ENCODE measurements at regions not wholly inside any gene's neighbourhood (a gene's known extent, or its start where the extent isn't known, plus 50 kb on each side); places are given as distances from the start of the nearest gene placed in this dataset.

GRCh38 chr13:76797361-76797760 is 88.8 kb downstream of the KCTD12 start:
- H3K27ac Mint-ChIP-seq, result no peak overlapping the region
- no peaks in the 10 kb centered on the region for H3K36me3 Mint-ChIP-seq (ENCODE audit: low read depth)
- TF ChIP-seq CTCF (IDR thresholded peaks at IDR 0.05), result no peak
- DNase-seq (no peak), ATAC-seq (no peak)
- ChIA-PET CTCF (no interaction called here), POLR2A (no interaction called here)
- intact Hi-C loops (cut with micrococcal nuclease), result no loop called here
- H3K27me3 Mint-ChIP-seq, result no peaks in the 10 kb centered on the region
- H3K4me3 Mint-ChIP-seq, result no peak overlapping the region
- no peaks in the 10 kb centered on the region for H3K9me3 Mint-ChIP-seq
- no peaks in the 10 kb centered on the region for H3K4me1 Mint-ChIP-seq (ENCODE audit: low read depth)

GRCh38 chr13:76796851-76797250 is 89.4 kb downstream of the KCTD12 start:
- Mint-ChIP-seq H3K36me3 (ENCODE audit: low read depth) (no peaks in the 10 kb centered on the region), H3K4me1 (ENCODE audit: low read depth) (no peaks in the 10 kb centered on the region), H3K9me3 (no peaks in the 10 kb centered on the region), H3K27ac (no peak overlapping the region), H3K27me3 (no peaks in the 10 kb centered on the region), H3K4me3 (no peak overlapping the region)
- intact Hi-C loops (cut with micrococcal nuclease), result no loop called here
- TF ChIP-seq CTCF (IDR thresholded peaks at IDR 0.05), result no peak
- ChIA-PET CTCF (interaction anchor here (0.6 kb wide), 1 partner anchor 69 kb away, joined by 3 read pairs; no protein-coding TSS in a partner anchor), POLR2A (no interaction called here)
- ATAC-seq, result no peak
- DNase-seq, result no peak

- H3K4me3 Mint-ChIP-seq, result no peak overlapping the region
- intact Hi-C loops (cut with micrococcal nuclease), result no loop called here
- no peak for TF ChIP-seq CTCF (IDR thresholded peaks at IDR 0.05)
- ChIA-PET CTCF (interaction anchor here (0.6 to 1.2 kb wide), 3 partner anchors 68 to 108 kb away, joined by 3 read pairs; partner anchors contain the start of gene KCTD12), POLR2A (no interaction called here)
- no peak for ATAC-seq
- no peak for DNase-seq
- H3K27me3 Mint-ChIP-seq, result no peaks in the 10 kb centered on the region
- no peaks in the 10 kb centered on the region for H3K4me1 Mint-ChIP-seq (ENCODE audit: low read depth)
- no peaks in the 10 kb centered on the region for H3K9me3 Mint-ChIP-seq
- H3K36me3 Mint-ChIP-seq (ENCODE audit: low read depth), result no peaks in the 10 kb centered on the region
- no peak overlapping the region for H3K27ac Mint-ChIP-seq
These were observed 90.2 kb downstream of the KCTD12 start for GRCh38 chr13:76795701-76796695.

GRCh38 chr13:76792731-76793347 is 93.4 kb downstream of the KCTD12 start:
- Mint-ChIP-seq H3K4me3 (no peak overlapping the region), H3K27me3 (no peaks in the 10 kb centered on the region), H3K4me1 (ENCODE audit: low read depth) (no peaks in the 10 kb centered on the region), H3K36me3 (ENCODE audit: low read depth) (no peaks in the 10 kb centered on the region), H3K27ac (no peak overlapping the region), H3K9me3 (no peaks in the 10 kb centered on the region)
- intact Hi-C loops (cut with micrococcal nuclease), result no loop called here
- ChIA-PET CTCF (interaction anchor here (1.6 kb wide), 1 partner anchor 9 kb away, joined by 3 read pairs; no protein-coding TSS in a partner anchor), POLR2A (no interaction called here)
- DNase-seq (no peak), ATAC-seq (no peak)
- TF ChIP-seq CTCF (IDR thresholded peaks at IDR 0.05), result no peak
